B cell (primary cell): ENCODE measurements at regions not wholly inside any gene's neighbourhood (a gene's known extent, or its start where the extent isn't known, plus 50 kb on each side); places are given as distances from the start of the nearest gene placed in this dataset.

ENCODE experiments used
- ATAC-seq: fragments of 200-7000 bp; cut with Tn5 transposase; one replicate; pipeline ENCODE4 v1.10.0; 2021; ENCODE audit warnings: low read depth, mild to moderate bottlenecking, moderate number of reproducible peaks, moderate library complexity
- CTCF ChIA-PET: fragments of 350-600 bp; sonication (Branson Sonifier 250); formaldehyde crosslinking; loops from one replicate; lab custom pipeline; 2021; ENCODE audit warnings: antibody characterized with exemption, inconsistent platforms; lab: Charles Lee
- POLR2A ChIA-PET: fragments of 350-600 bp; sonication (Branson Sonifier 250); formaldehyde crosslinking; loops from one replicate; lab custom pipeline; 2021; ENCODE audit warnings: antibody characterized with exemption; lab: Charles Lee
- DNase-seq: peaks from one replicate; pipeline ENCODE4 v3.0.0; 2013
- H2AFZ ChIP-seq: 2 replicates; pipeline ENCODE4 v1.6.1; 2012; ENCODE audit warnings: mild to moderate bottlenecking, low read depth, low read length; ENCODE audit not compliant: insufficient read depth, poor library complexity, severe bottlenecking
- H3K27ac ChIP-seq, 2 donors: 1 replicate in 1 of 2; 2 replicates in 1 of 2; pipeline ENCODE4 v1.5.1; 2012 to 2013; ENCODE audit warnings: low read length in 2 of 2, mild to moderate bottlenecking in 2 of 2, moderate library complexity in 1 of 2
- H3K27me3 ChIP-seq, 4 experiments: fragments of 200-600 bp in 1 of 4; sonication (generic) in 1 of 4; replicated peaks in 1 of 4; 1 replicate in 2 of 4; 2 replicates in 2 of 4; pipeline versions ENCODE4 v1.6.1 to v1.7.0; 2013 to 2016; ENCODE audit warnings: low read length in 3 of 4, mild to moderate bottlenecking in 2 of 4, mixed read lengths in 1 of 4, moderate library complexity in 1 of 4; ENCODE audit not compliant: insufficient read depth in 4 of 4, control insufficient read depth in 3 of 4; ENCODE audit errors: control extremely low read depth in 1 of 4
- H3K36me3 ChIP-seq, 2 experiments: replicated peaks in 1 of 2; 1 replicate in 1 of 2; 2 replicates in 1 of 2; pipeline versions ENCODE4 v1.6.1 to v1.7.1; 2013; ENCODE audit warnings: low read length in 1 of 2; ENCODE audit not compliant: insufficient read depth in 2 of 2, control insufficient read depth in 1 of 2; ENCODE audit errors: control extremely low read depth in 1 of 2, extremely low read depth in 1 of 2
- H3K4me1 ChIP-seq, 2 donors: fragments of 200-600 bp in 1 of 2; sonication (generic) in 1 of 2; 1 replicate in 1 of 2; 2 replicates in 1 of 2; pipeline versions ENCODE4 v1.5.1 to v1.6.1; 2013 to 2017; ENCODE audit warnings: low read length in 2 of 2; ENCODE audit not compliant: control insufficient read depth in 2 of 2, insufficient read depth in 2 of 2
- H3K4me2 ChIP-seq: replicated peaks from 2 replicates; pipeline ENCODE3; 2012; ENCODE audit warnings: mild to moderate bottlenecking, low read depth, low read length; ENCODE audit not compliant: poor library complexity, severe bottlenecking
- H3K4me3 ChIP-seq, 5 experiments: fragments of 200-600 bp in 1 of 5; sonication (generic) in 1 of 5; 1 replicate in 3 of 5; 2 replicates in 2 of 5; pipeline versions ENCODE4 v1.5.1 to v1.7.0; 2011 to 2016; ENCODE audit warnings: low read length in 4 of 5, mild to moderate bottlenecking in 4 of 5, low read depth in 2 of 5, control low read depth in 1 of 5, moderate library complexity in 1 of 5; ENCODE audit not compliant: insufficient read depth in 1 of 5; ENCODE audit errors: control extremely low read depth in 1 of 5, extremely low read depth in 1 of 5
- H3K79me2 ChIP-seq: fragments of 200-600 bp; sonication (generic); one replicate; pipeline ENCODE4 v1.6.0; 2016; ENCODE audit warnings: low read length; ENCODE audit not compliant: control insufficient read depth, insufficient read depth
- H3K9ac ChIP-seq: fragments of 200-600 bp; sonication (generic); 2 replicates; pipeline ENCODE4 v1.6.1; 2017; ENCODE audit warnings: mild to moderate bottlenecking, low read length, moderate library complexity
- H3K9me3 ChIP-seq, 3 donors: one replicate each; pipeline versions ENCODE4 v1.6.1 to v1.7.1; 2013; ENCODE audit warnings: low read length in 2 of 3; ENCODE audit not compliant: control insufficient read depth in 2 of 3, insufficient read depth in 1 of 3; ENCODE audit errors: control extremely low read depth in 1 of 3
- H4K20me1 ChIP-seq: 2 replicates; pipeline ENCODE4 v1.6.0; 2012; ENCODE audit warnings: mild to moderate bottlenecking, low read length; ENCODE audit not compliant: insufficient read depth, control insufficient read depth, poor library complexity, severe bottlenecking
- H3K27ac Mint-ChIP-seq: one replicate; pipeline ENCODE4 v1.8.0; 2021; ENCODE audit warnings: mixed read lengths
- H3K27me3 Mint-ChIP-seq: one replicate; pipeline ENCODE4 v1.8.0; 2021; ENCODE audit warnings: mixed read lengths
- H3K4me1 Mint-ChIP-seq: one replicate; pipeline ENCODE4 v1.8.0; 2021; ENCODE audit warnings: mixed read lengths
- H3K4me3 Mint-ChIP-seq: one replicate; pipeline ENCODE4 v1.8.0; 2021; ENCODE audit warnings: mixed read lengths
- H3K9me3 Mint-ChIP-seq: one replicate; pipeline ENCODE4 v1.8.0; 2022; ENCODE audit warnings: mixed read lengths; ENCODE audit not compliant: insufficient read depth
- CTCF ChIP-seq: fragments of 200-600 bp; IDR thresholded peaks from one replicate; pipeline ENCODE4 v1.8.0; 2022; ENCODE audit warnings: antibody characterized with exemption, mild to moderate bottlenecking
- EZH2 ChIP-seq: IDR thresholded peaks from 2 replicates; pipeline ENCODE4 v1.6.1; 2012; ENCODE audit warnings: borderline replicate concordance, low read depth, mild to moderate bottlenecking, moderate library complexity, low read length; ENCODE audit not compliant: insufficient read depth, poor library complexity, severe bottlenecking
- WGBS: methylation state at CpG from one replicate; pipeline ENCODE4 v1.1.5; 2013; ENCODE audit warnings: missing lambda C conversion rate; ENCODE audit not compliant: insufficient coverage; 5-methylcytosine and 5-hydroxymethylcytosine counted together
- intact Hi-C: fragments of 100-400 bp; cut with micrococcal nuclease; formaldehyde crosslinking; loops from one replicate; pipeline ENCODE4 v1.10.0; 2022

GRCh38 chr12:3336606-3337311 lies 154.2 kb upstream of the PRMT8 start:
- Histone ChIP-seq H3K9me3 (no peaks in the 10 kb centered on the region), H3K27me3 (peaks cover 0 to 11% (median 0%) of the 10 kb centered on the region in 4 experiments), H4K20me1 (no peaks in the 10 kb centered on the region), H3K36me3 (no peaks in the 10 kb centered on the region), H2AFZ (no peak overlapping the region), H3K79me2 (no peaks in the 10 kb centered on the region), H3K4me3 (no peak overlapping the region), H3K27ac (no peak overlapping the region), H3K4me2 (no peak overlapping the region), H3K9ac (no peak overlapping the region), H3K4me1 (no peaks in the 10 kb centered on the region)
- intact Hi-C loops: no loop called here
- no peak overlapping the region for H3K27ac Mint-ChIP-seq
- H3K4me1 Mint-ChIP-seq: no peaks in the 10 kb centered on the region
- no peaks in the 10 kb centered on the region for H3K9me3 Mint-ChIP-seq
- TF ChIP-seq EZH2: no peak
- peaks cover 43% of the 10 kb centered on the region for H3K27me3 Mint-ChIP-seq
- H3K4me3 Mint-ChIP-seq: no peak overlapping the region
- ChIA-PET CTCF (no interaction called here), POLR2A (no interaction called here)
- no peak for DNase-seq
- WGBS: 63% methylated on average over 4 of the region's 13 CpGs
- ATAC-seq: no peak

- H3K27me3 ChIP-seq: peaks cover 0 to 20% (median 0%) of the 10 kb centered on the region in 4 experiments
- H2AFZ ChIP-seq: no peak overlapping the region
- no peaks in the 10 kb centered on the region for H3K4me1 ChIP-seq
- TF ChIP-seq CTCF (no peak), EZH2 (no peak)
- H3K4me2 ChIP-seq: no peak overlapping the region
- no peak overlapping the region for H3K9ac ChIP-seq
- H3K9me3 ChIP-seq: no peaks in the 10 kb centered on the region
- H3K27ac ChIP-seq: no peak overlapping the region
- H4K20me1 ChIP-seq: no peaks in the 10 kb centered on the region
- H3K27ac Mint-ChIP-seq: no peak overlapping the region
- DNase-seq: no peak
- ChIA-PET POLR2A (no interaction called here), CTCF (no interaction called here)
- no peak overlapping the region for H3K4me3 Mint-ChIP-seq
- WGBS: 89% methylated on average over 3 of the region's 5 CpGs
- peaks cover 50% of the 10 kb centered on the region for H3K27me3 Mint-ChIP-seq
- H3K36me3 ChIP-seq: no peaks in the 10 kb centered on the region
- no peaks in the 10 kb centered on the region for H3K4me1 Mint-ChIP-seq
- H3K79me2 ChIP-seq: no peaks in the 10 kb centered on the region
- no peak overlapping the region for H3K4me3 ChIP-seq
- no peaks in the 10 kb centered on the region for H3K9me3 Mint-ChIP-seq
- no peak for ATAC-seq
- intact Hi-C loops: no loop called here
These were observed 153.1 kb upstream of the PRMT8 start for GRCh38 chr12:3337944-3338343.
